OCI-LY3 (cell line): ENCODE measurements at regions not wholly inside any gene's neighbourhood (a gene's known extent, or its start where the extent isn't known, plus 50 kb on each side); places are given as distances from the start of the nearest gene placed in this dataset.

Experiments used
- H2AFZ ChIP-seq: fragments of 200-600, 300-600 bp; shearing (Covaris generic); 2 replicates; pipeline ENCODE4 v1.6.0; 2014; ENCODE audit warnings: antibody characterized with exemption, low read depth, low read length
- H3K27ac ChIP-seq: fragments of 200-600, 300-600 bp; sonication (generic); 2 replicates; pipeline ENCODE4 v1.5.1; 2014; ENCODE audit warnings: mild to moderate bottlenecking, low read length, moderate library complexity, mixed read lengths
- H3K27me3 ChIP-seq: fragments of 200-600, 300-600 bp; sonication (generic); 2 replicates; pipeline ENCODE4 v1.6.1; 2014; ENCODE audit warnings: low read depth, low read length, mixed read lengths
- H3K36me3 ChIP-seq: fragments of 200-600, 300-600 bp; sonication (generic); replicated peaks from 2 replicates; pipeline ENCODE3; 2014; ENCODE audit warnings: low read depth, low read length, mixed read lengths
- H3K4me1 ChIP-seq: fragments of 300-600, 200-600 bp; sonication (generic); 2 replicates; pipeline ENCODE4 v1.6.1; 2014; ENCODE audit warnings: low read length, mixed read lengths
- H3K4me2 ChIP-seq: fragments of 200-600, 300-600 bp; sonication (generic); 2 replicates; pipeline ENCODE4 v1.6.1; 2014; ENCODE audit warnings: low read length, mixed read lengths
- H3K4me3 ChIP-seq: fragments of 300-600, 200-600 bp; sonication (generic); 2 replicates; pipeline ENCODE4 v1.5.1; 2014; ENCODE audit warnings: antibody characterized with exemption, mild to moderate bottlenecking, low read length, moderate library complexity
- H3K79me2 ChIP-seq: fragments of 300-600, 200-600 bp; shearing (Covaris generic); 2 replicates; pipeline ENCODE4 v1.6.1; 2014; ENCODE audit warnings: mild to moderate bottlenecking, low read length, mixed read lengths
- H3K9ac ChIP-seq: fragments of 300-600, 200-600 bp; shearing (Covaris generic); 2 replicates; pipeline ENCODE4 v1.6.0; 2014; ENCODE audit warnings: mild to moderate bottlenecking, low read length, moderate library complexity
- H3K9me3 ChIP-seq: fragments of 200-600, 300-600 bp; shearing (Covaris generic); 2 replicates; pipeline ENCODE4 v1.6.1; 2014; ENCODE audit warnings: low read length, mixed read lengths; ENCODE audit not compliant: insufficient read depth
- H4K20me1 ChIP-seq: fragments of 200-600, 300-600 bp; sonication (generic); 2 replicates; pipeline ENCODE4 v1.6.1; 2016; ENCODE audit warnings: low read length, mixed read lengths; ENCODE audit not compliant: insufficient read depth
- EZH2phosphoT487 ChIP-seq: fragments of 200-600 bp; shearing (Covaris generic); IDR thresholded peaks from 2 replicates; pipeline ENCODE4 v1.6.1; 2018; ENCODE audit warnings: antibody characterized with exemption, mixed run types, low read depth
- TF ChIP-seq, protein P1 (sequence below): fragments of 200-600, 300-600 bp; sonication (generic); IDR thresholded peaks from 2 replicates; pipeline ENCODE4 v1.5.1; 2014; ENCODE audit warnings: antibody characterized with exemption, low read length, low read depth

DNA sequence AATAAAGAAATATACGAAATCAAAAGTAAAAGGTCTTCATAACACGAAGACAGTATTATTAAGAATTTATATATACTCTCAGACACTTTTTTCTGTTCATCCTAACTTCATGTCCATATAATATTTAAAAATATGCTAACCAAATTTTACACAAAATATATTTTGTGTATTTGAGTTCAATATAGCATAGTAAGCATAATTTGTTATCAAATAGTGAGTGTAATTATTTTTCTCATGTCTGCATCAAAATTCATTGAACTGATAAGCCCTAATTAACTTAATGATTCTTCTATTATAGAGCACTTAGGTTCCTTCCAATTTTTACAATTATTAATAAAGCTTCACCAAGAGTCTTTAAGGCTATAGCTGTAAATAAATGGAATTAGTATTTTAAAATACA, 99.7 kb upstream of the SYT1 start:
- TF ChIP-seq, protein P1, sequence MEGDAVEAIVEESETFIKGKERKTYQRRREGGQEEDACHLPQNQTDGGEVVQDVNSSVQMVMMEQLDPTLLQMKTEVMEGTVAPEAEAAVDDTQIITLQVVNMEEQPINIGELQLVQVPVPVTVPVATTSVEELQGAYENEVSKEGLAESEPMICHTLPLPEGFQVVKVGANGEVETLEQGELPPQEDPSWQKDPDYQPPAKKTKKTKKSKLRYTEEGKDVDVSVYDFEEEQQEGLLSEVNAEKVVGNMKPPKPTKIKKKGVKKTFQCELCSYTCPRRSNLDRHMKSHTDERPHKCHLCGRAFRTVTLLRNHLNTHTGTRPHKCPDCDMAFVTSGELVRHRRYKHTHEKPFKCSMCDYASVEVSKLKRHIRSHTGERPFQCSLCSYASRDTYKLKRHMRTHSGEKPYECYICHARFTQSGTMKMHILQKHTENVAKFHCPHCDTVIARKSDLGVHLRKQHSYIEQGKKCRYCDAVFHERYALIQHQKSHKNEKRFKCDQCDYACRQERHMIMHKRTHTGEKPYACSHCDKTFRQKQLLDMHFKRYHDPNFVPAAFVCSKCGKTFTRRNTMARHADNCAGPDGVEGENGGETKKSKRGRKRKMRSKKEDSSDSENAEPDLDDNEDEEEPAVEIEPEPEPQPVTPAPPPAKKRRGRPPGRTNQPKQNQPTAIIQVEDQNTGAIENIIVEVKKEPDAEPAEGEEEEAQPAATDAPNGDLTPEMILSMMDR = no peak
- no peak for TF ChIP-seq EZH2phosphoT487
- Histone ChIP-seq H3K36me3 (no peaks in the 10 kb centered on the region), H3K4me3 (no peak overlapping the region), H3K9ac (no peak overlapping the region), H3K4me2 (no peak overlapping the region), H2AFZ (no peak overlapping the region), H3K27ac (no peak overlapping the region), H3K27me3 (no peaks in the 10 kb centered on the region), H3K9me3 (no peaks in the 10 kb centered on the region), H3K4me1 (no peaks in the 10 kb centered on the region), H3K79me2 (no peaks in the 10 kb centered on the region), H4K20me1 (no peaks in the 10 kb centered on the region)

DNA sequence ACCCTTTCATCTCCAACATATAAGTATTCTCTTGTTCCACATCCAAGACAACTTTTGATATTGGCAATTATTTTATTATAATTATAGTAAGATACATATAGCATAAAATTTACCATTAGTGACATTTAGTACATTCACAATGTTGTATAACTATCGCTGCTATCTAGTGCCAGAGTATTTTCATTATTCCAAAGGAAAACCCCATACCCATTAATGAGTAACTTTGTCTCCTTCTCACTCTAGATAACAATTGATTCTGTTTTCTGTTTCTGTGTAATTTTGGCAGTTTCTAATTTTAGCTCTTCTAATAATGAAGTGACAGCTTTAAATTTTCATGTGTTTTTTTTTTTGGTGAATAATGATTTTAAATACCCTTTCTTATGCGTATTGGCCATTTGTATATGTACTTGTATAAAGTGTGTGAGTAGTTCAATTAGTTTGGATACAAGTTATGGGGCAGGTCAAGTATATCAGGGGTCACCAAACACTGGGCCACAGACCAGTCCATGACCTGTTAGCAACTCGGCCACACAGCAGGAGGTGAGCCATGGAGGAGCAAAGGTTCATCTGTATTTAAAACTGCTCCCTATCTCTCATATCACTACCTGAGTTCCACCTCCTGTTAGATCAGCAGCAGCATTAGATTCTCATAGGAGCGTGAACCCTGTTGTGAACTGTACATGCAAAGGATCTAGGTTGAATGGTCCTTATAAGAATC, 97.2 kb upstream of the SYT1 start:
- H3K4me1 ChIP-seq = no peaks in the 10 kb centered on the region
- no peak overlapping the region for H3K9ac ChIP-seq
- no peaks in the 10 kb centered on the region for H3K36me3 ChIP-seq
- H3K79me2 ChIP-seq = no peaks in the 10 kb centered on the region
- H2AFZ ChIP-seq = no peak overlapping the region
- no peak overlapping the region for H3K27ac ChIP-seq
- TF ChIP-seq, protein P1 = no peak
- TF ChIP-seq EZH2phosphoT487 = no peak
- H3K4me3 ChIP-seq = no peak overlapping the region
- H4K20me1 ChIP-seq = no peaks in the 10 kb centered on the region
- no peak overlapping the region for H3K4me2 ChIP-seq
- H3K27me3 ChIP-seq = no peaks in the 10 kb centered on the region
- no peaks in the 10 kb centered on the region for H3K9me3 ChIP-seq

GRCh38 chr12:78778339-78778738, 86.2 kb upstream of the SYT1 start:
- Histone ChIP-seq H3K27ac (no peak overlapping the region), H2AFZ (no peak overlapping the region), H3K4me1 (no peaks in the 10 kb centered on the region), H3K9ac (no peak overlapping the region), H3K4me2 (no peak overlapping the region), H3K4me3 (no peak overlapping the region), H3K79me2 (no peaks in the 10 kb centered on the region), H3K36me3 (no peaks in the 10 kb centered on the region), H4K20me1 (no peaks in the 10 kb centered on the region), H3K9me3 (no peaks in the 10 kb centered on the region), H3K27me3 (no peaks in the 10 kb centered on the region)
- no peak for TF ChIP-seq EZH2phosphoT487
- TF ChIP-seq, protein P1 = no peak

- H3K79me2 ChIP-seq = no peaks in the 10 kb centered on the region
- H3K27me3 ChIP-seq = no peaks in the 10 kb centered on the region
- H3K4me3 ChIP-seq = no peak overlapping the region
- H4K20me1 ChIP-seq = no peaks in the 10 kb centered on the region
- TF ChIP-seq EZH2phosphoT487 = no peak
- TF ChIP-seq, protein P1 = no peak
- no peak overlapping the region for H3K9ac ChIP-seq
- no peaks in the 10 kb centered on the region for H3K36me3 ChIP-seq
- no peak overlapping the region for H3K27ac ChIP-seq
- H2AFZ ChIP-seq = no peak overlapping the region
- H3K4me1 ChIP-seq = no peaks in the 10 kb centered on the region
- H3K9me3 ChIP-seq = no peaks in the 10 kb centered on the region
- no peak overlapping the region for H3K4me2 ChIP-seq
Measured at GRCh38 chr12:78787576-78787975, 77.0 kb upstream of the SYT1 start.
